Renal cortex interstitium (tissue), 11 donors: ENCODE measurements at regions not wholly inside any gene's neighbourhood (a gene's known extent, or its start where the extent isn't known, plus 50 kb on each side); places are given as distances from the start of the nearest gene placed in this dataset.
"Not testable (repeated sequence)": the region's sequence is repeated elsewhere in the genome, so short reads cannot be mapped to it uniquely, and the experiment has no call there.

ENCODE experiments used
- DNase-seq, 11 donors: peaks; one replicate each; pipeline ENCODE4 v3.0.0-alpha.2; 2013; ENCODE audit warnings: low read depth in 9 of 11, low spot score in 4 of 11; ENCODE audit errors: extremely low read depth in 1 of 11

DNA sequence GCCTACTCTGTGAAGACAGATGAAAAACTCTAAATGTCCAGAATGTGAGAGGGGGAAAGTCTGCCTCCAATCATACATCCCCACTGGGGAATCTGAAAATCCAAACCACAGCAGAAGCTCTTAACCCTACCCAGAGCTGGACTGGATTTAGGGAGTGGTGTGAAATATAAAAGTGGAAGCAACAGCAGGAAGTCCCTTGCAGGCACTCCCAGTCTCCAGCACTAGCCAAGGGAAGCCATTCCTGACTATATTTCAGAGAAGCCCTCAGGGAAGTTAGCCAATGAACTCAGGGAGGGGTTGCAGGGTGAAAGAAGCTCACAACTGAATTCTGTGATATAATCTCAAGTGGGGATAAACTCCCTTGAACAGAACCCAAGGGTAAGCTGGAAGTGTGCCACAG, 51.5 kb downstream of the CRPPA start:
- no peak for DNase-seq

- not testable (repeated sequence) for DNase-seq
Observed at GRCh38 chr7:16369309-16369708, 52.0 kb downstream of the CRPPA start.

- no peak for DNase-seq
Observed at GRCh38 chr7:16368885-16369284, 52.5 kb downstream of the CRPPA start.

DNA sequence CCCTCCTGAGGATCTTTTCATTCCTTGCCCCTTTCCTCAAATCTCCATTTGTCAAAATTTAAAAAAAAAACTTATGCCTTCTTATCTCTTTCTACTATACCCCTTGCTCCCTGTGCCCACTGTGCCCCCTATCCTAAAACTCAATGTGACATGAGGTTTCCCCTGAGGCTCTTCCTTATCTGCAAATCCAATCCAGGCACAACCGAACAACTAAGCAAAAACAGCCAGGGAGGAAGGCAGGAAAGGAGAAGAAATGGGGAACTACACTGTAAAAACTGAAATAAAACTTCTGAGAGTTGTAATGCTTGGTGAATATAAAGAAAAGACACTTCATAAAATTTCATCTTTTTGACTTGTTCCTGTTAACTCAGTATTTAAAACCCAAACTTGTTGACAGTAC, 54.2 kb downstream of the CRPPA start:
- no peak for DNase-seq

DNA sequence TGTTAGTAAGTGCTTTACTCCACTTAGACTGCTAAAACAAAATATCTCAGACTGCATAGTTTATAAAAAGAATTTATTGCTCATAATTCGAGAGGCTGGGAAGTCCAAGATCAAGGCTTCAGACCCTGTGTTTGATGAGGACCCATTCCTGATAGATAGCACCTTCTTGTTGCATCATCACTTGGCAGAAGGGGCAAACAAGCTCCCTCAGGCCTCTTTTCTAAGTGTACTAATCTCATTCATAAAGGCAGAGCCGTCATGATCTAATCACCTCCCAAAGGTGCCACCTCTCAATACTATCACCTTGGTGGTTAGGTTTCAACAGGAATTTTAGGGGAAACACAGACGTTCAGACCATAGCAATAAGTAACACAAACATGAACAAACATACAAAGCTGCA, 55.4 kb downstream of the CRPPA start:
- DNase-seq = no peak

GRCh38 chr7:16365177-16365576, 56.2 kb downstream of the CRPPA start:
- no peak for DNase-seq

DNA sequence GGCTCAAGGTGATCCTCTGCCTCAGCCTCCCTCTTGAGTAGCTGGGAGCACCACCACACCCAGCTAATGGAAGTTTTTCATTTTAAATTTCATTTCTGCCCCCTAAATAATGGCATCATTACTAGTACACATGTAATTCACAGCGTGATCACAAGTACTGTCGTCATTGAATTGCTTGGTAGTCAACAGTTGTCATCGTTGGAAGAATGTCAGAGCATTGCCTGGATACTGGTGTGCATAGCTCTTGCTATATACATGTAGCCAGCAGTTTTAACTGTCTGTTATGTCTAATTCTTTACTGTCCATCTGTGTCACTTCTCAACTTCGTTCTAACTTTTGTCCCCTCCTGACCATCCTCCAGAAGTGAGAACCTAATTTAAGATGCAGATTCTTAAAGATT, 62.1 kb downstream of the CRPPA start:
- DNase-seq = no peak

DNA sequence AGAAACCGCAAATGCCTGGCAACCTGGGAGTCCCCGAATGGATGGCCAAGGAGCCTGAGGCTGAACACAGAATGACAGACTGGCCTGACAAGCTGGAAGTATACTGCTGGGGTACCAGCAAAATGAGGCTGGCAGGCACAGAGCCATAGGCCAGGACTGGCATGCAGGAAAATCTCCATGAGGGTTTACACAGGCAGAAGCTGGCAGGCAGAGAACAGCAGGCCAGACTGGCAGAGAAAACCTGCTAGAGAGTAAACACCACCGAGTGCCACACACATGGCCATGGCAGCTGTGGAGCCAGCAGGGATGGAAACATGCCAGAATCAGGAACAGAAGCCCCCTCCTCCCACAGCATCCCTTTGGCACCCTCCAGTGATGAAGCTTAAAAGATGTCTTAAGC, 63.4 kb downstream of the CRPPA start:
- DNase-seq = no peak

GRCh38 chr7:16357474-16357873, 63.9 kb downstream of the CRPPA start:
- no peak for DNase-seq

GRCh38 chr7:16356301-16356958, 64.9 kb downstream of the CRPPA start:
- DNase-seq = no peak

- no peak for DNase-seq
Observed at GRCh38 chr7:16354573-16354972, 66.8 kb downstream of the CRPPA start.

GRCh38 chr7:16353226-16353625, 68.1 kb downstream of the CRPPA start:
- no peak for DNase-seq

DNA sequence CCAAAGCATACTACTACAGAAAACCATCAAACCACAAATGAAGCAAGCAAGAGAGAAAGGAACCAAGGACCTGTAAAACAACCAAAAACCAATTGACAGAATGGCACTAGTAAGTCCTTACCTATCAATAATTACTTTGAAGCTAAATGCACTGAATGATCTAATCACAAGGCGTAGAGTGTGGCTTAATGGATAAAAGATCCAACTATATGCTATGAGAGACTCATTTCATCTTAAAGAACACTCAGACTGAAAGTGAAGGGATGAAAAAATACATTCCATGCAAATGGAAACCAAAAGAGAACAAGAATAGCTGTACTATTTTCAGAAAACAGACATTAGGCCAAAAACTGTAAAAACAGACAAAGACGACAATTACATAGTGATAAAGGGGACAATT, 70.7 kb downstream of the CRPPA start:
- DNase-seq = no peak

DNA sequence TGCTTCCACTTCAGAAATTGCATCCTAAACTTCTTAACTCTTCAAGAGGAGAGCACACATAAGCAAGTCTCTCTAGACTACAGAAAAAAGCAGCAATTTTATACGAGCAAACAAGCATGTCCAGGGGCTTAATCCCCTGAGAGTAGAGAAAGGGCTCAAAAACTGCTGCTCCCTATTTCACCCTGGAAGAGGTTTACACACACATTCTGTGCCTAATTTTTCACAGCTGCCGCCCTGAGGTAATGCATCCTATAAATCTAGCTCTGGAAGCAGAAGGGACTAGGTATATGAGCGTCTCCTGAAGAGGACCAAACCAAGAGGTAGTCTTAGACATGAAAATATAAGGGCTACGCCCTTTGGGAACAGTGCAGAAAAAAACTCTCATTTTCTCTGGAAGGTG, 73.1 kb downstream of the CRPPA start:
- DNase-seq = no peak

DNA sequence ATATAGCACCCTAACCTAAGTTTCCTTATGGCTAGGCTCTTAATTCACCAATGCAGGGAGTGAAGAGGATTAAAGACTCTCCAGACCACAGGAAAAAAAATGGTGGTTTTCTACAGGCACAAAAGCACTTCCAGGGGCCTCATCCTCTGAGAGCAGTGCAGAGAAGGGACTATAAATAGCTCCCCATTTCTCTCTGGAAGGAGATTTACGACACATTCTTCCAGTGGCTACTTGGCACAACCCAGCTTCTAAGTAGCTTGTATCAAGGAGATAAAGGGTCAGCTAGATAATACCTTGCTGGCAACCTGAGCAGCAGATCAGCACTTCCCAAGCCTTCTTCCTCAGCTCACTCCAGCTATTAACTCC, 73.5 kb downstream of the CRPPA start:
- peak in 1 of 11 donors; percentile 9 for DNase-seq

- DNase-seq = no peak
Observed at GRCh38 chr7:16347066-16347826, 74.1 kb downstream of the CRPPA start.

DNA sequence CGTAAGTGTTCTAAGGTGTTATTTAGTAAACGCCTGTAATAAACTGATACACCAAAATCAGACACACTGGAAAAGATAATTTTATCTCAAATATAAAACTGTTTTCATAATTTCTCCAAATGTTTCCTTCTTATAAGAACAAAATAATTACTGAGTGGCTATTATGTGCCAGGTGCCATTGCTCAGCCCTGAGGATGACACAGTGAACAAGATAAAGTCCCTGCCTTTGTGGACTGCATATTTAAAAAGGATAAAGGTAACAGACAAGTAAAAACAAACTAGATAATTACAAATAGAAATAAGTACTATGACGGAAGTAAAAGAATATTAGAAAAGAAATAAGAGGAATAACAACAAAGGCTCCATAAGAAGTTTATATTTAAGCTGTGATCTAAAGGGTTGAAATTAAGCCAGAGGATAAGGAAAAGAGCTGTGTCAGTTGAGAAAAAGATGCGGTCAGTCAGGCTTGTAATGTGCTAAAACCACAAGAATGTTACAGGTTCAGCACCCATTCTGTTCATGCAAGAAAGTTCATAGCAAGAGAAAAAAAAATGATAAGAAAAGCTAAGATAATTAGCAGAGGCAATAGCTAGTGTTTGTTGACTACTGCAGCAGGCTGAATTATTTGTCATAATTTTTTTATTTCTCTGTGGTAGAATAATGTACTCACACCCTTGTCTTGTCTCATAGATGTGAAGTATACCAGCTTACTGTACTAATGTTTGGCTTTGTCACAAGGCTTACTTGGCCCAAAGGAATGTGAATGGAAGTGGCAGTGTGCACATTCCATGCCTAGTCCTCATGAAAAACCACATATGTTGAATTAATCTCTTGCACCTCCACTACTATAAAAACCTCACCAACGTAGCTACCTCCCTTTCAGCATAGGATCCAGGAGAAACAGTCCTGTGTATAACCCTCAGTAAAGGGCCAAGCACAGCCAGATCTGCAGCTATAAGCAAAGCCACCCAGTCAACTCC, 75.1 kb downstream of the CRPPA start:
- peak in 2 of 11 donors; percentile 5 to 8 for DNase-seq

DNA sequence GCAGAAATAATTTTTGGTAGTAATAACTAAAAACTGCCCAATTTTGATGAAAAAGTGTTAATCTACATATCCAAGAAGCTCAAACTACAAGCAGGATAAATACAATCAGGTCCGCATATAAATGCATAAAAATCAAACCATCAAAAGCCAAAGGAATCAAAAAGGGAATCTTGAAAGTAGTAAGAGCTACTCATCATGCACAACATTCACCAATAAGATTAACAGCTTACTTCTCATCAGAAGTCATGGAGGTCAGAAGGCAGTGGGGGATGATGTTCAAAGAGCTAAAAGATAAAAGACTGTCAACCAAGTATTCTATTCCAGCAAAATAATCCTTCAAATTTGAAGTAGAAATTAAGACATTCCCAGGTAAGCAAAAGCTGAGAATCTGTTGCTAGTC, 76.4 kb downstream of the CRPPA start:
- no peak for DNase-seq

- DNase-seq = no peak
Observed at GRCh38 chr7:16343612-16344011, 77.7 kb downstream of the CRPPA start.

GRCh38 chr7:16338065-16338464, 83.3 kb downstream of the CRPPA start:
- no peak for DNase-seq
